HL-60 (cell line): ENCODE measurements at regions not wholly inside any gene's neighbourhood (a gene's known extent, or its start where the extent isn't known, plus 50 kb on each side); places are given as distances from the start of the nearest gene placed in this dataset.

Experiments used
- CTCF ChIP-seq: IDR thresholded peaks from one replicate; pipeline ENCODE4 v1.5.1; 2011; ENCODE audit warnings: low read length, control low read depth, inconsistent platforms; ENCODE audit not compliant: insufficient read depth
- GABPA ChIP-seq: IDR thresholded peaks from 2 replicates; pipeline ENCODE4 v1.6.1; 2012; ENCODE audit warnings: low read depth
- POLR2AphosphoS5 ChIP-seq: IDR thresholded peaks from 2 replicates; pipeline ENCODE4 v1.6.1; 2012; ENCODE audit warnings: low read depth
- SPI1 ChIP-seq: IDR thresholded peaks from 2 replicates; pipeline ENCODE4 v1.6.1; 2012; ENCODE audit warnings: low read depth, mild to moderate bottlenecking, borderline replicate concordance
- TF ChIP-seq, protein P1 (sequence below): IDR thresholded peaks from 2 replicates; pipeline ENCODE4 v1.6.1; 2012; ENCODE audit warnings: low read depth; ENCODE audit not compliant: insufficient replicate concordance

GRCh38 chr9:38263532-38263931 is 129.0 kb upstream of the ALDH1B1 start:
- no peak for TF ChIP-seq CTCF
- TF ChIP-seq, protein P1, sequence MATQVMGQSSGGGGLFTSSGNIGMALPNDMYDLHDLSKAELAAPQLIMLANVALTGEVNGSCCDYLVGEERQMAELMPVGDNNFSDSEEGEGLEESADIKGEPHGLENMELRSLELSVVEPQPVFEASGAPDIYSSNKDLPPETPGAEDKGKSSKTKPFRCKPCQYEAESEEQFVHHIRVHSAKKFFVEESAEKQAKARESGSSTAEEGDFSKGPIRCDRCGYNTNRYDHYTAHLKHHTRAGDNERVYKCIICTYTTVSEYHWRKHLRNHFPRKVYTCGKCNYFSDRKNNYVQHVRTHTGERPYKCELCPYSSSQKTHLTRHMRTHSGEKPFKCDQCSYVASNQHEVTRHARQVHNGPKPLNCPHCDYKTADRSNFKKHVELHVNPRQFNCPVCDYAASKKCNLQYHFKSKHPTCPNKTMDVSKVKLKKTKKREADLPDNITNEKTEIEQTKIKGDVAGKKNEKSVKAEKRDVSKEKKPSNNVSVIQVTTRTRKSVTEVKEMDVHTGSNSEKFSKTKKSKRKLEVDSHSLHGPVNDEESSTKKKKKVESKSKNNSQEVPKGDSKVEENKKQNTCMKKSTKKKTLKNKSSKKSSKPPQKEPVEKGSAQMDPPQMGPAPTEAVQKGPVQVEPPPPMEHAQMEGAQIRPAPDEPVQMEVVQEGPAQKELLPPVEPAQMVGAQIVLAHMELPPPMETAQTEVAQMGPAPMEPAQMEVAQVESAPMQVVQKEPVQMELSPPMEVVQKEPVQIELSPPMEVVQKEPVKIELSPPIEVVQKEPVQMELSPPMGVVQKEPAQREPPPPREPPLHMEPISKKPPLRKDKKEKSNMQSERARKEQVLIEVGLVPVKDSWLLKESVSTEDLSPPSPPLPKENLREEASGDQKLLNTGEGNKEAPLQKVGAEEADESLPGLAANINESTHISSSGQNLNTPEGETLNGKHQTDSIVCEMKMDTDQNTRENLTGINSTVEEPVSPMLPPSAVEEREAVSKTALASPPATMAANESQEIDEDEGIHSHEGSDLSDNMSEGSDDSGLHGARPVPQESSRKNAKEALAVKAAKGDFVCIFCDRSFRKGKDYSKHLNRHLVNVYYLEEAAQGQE: no peak
- no peak for TF ChIP-seq POLR2AphosphoS5
- TF ChIP-seq GABPA: no peak
- TF ChIP-seq SPI1: no peak
